ENCODE measurements at regions not wholly inside any gene's neighbourhood (a gene's known extent, or its start where the extent isn't known, plus 50 kb on each side); places are given as distances from the start of the nearest gene placed in this dataset.

GRCh38 chr1:57824535-57824934 is 400.7 kb upstream of the DAB1 start:
- DNase-seq (no peak), ATAC-seq (no peak)
- intact Hi-C loops (cut with micrococcal nuclease), result no loop called here

- ATAC-seq (no peak), DNase-seq (no peak)
- intact Hi-C loops (cut with micrococcal nuclease), result no loop called here
Observed at GRCh38 chr1:57820356-57821095, 396.7 kb upstream of the DAB1 start.

GRCh38 chr1:57819893-57820292 is 396.0 kb upstream of the DAB1 start:
- intact Hi-C loops (cut with micrococcal nuclease), result no loop called here
- ATAC-seq, result no peak
- DNase-seq, result no peak

- DNase-seq, result no peak
- intact Hi-C loops (cut with micrococcal nuclease), result no loop called here
- ATAC-seq, result no peak
Observed at GRCh38 chr1:57803586-57803985, 379.7 kb upstream of the DAB1 start.

GRCh38 chr1:57800376-57800775 is 376.5 kb upstream of the DAB1 start:
- intact Hi-C loops (cut with micrococcal nuclease), result no loop called here
- DNase-seq (no peak), ATAC-seq (no peak)

GRCh38 chr1:57799490-57800115 is 375.7 kb upstream of the DAB1 start:
- intact Hi-C loops (cut with micrococcal nuclease), result no loop called here
- no peak for ATAC-seq
- no peak for DNase-seq

GRCh38 chr1:57798543-57798942 is 374.7 kb upstream of the DAB1 start:
- no peak for DNase-seq
- no peak for ATAC-seq
- intact Hi-C loops (cut with micrococcal nuclease), result no loop called here

- intact Hi-C loops (cut with micrococcal nuclease), result no loop called here
- no peak for ATAC-seq
Observed at GRCh38 chr1:57797084-57797483, 373.2 kb upstream of the DAB1 start.

GRCh38 chr1:57796616-57797015 is 372.8 kb upstream of the DAB1 start:
- DNase-seq, result no peak
- no peak for ATAC-seq
- intact Hi-C loops (cut with micrococcal nuclease), result no loop called here

More at GRCh38 chr1:57797084-57797483, 373.2 kb upstream of the DAB1 start:
- DNase-seq, result no peak

- DNase-seq, result no peak
- intact Hi-C loops (cut with micrococcal nuclease), result no loop called here
- no peak for ATAC-seq
Observed at GRCh38 chr1:57795886-57796285, 372.0 kb upstream of the DAB1 start.

GRCh38 chr1:57794078-57794477 is 370.2 kb upstream of the DAB1 start:
- ATAC-seq (no peak), DNase-seq (no peak)
- intact Hi-C loops (cut with micrococcal nuclease), result no loop called here

GRCh38 chr1:57791497-57791896 is 367.6 kb upstream of the DAB1 start:
- ATAC-seq (no peak), DNase-seq (no peak)
- intact Hi-C loops (cut with micrococcal nuclease), result no loop called here

- intact Hi-C loops (cut with micrococcal nuclease), result no loop called here
- DNase-seq (no peak), ATAC-seq (no peak)
Observed at GRCh38 chr1:57789936-57790335, 366.1 kb upstream of the DAB1 start.

- no peak for DNase-seq
- ATAC-seq, result no peak
- intact Hi-C loops (cut with micrococcal nuclease), result no loop called here
Observed at GRCh38 chr1:57788313-57788712, 364.5 kb upstream of the DAB1 start.

GRCh38 chr1:57784356-57784755 is 360.5 kb upstream of the DAB1 start:
- DNase-seq (no peak), ATAC-seq (no peak)
- intact Hi-C loops (cut with micrococcal nuclease), result no loop called here

GRCh38 chr1:57782357-57782756 is 358.5 kb upstream of the DAB1 start:
- ATAC-seq (no peak), DNase-seq (no peak)
- intact Hi-C loops (cut with micrococcal nuclease), result no loop called here

GRCh38 chr1:57772580-57773195 is 348.8 kb upstream of the DAB1 start:
- DNase-seq (no peak), ATAC-seq (no peak)
- intact Hi-C loops (cut with micrococcal nuclease), result no loop called here

GRCh38 chr1:57770772-57771171 is 346.9 kb upstream of the DAB1 start:
- intact Hi-C loops (cut with micrococcal nuclease), result no loop called here
- ATAC-seq, result no peak

GRCh38 chr1:57770236-57770635 is 346.4 kb upstream of the DAB1 start:
- intact Hi-C loops (cut with micrococcal nuclease), result no loop called here
- ATAC-seq (no peak), DNase-seq (no peak)

More at GRCh38 chr1:57770772-57771171, 346.9 kb upstream of the DAB1 start:
- no peak for DNase-seq

GRCh38 chr1:57761628-57762027 is 337.8 kb upstream of the DAB1 start:
- ATAC-seq (no peak), DNase-seq (no peak)
- intact Hi-C loops (cut with micrococcal nuclease), result no loop called here

- no peak for DNase-seq
- intact Hi-C loops (cut with micrococcal nuclease), result no loop called here
- no peak for ATAC-seq
Observed at GRCh38 chr1:57752843-57753242, 329.0 kb upstream of the DAB1 start.
